MCF 10A (cell line): ENCODE measurements at regions not wholly inside any gene's neighbourhood (a gene's known extent, or its start where the extent isn't known, plus 50 kb on each side); places are given as distances from the start of the nearest gene placed in this dataset.

Source experiments
- BruUV-seq: library from RNA; stranded (reverse); fragments of 400-500 nt; replicated peaks from 2 replicates; lab custom pipeline; 2021; lab: Mats Ljungman, UMichigan
- CTCF ChIA-PET: fragments of 300-600 bp; sonication (Branson Sonifier 250); formaldehyde crosslinking; extraction: SDS; loops from one replicate; lab custom pipeline; 2021; ENCODE audit warnings: antibody characterized with exemption, inconsistent platforms; lab: Yijun Ruan, JAX
- POLR2A ChIA-PET: fragments of 300-600, 350-650 bp; sonication (Branson Sonifier 250); formaldehyde crosslinking; extraction: SDS; loops from one replicate; lab custom pipeline; 2020; ENCODE audit warnings: antibody characterized with exemption, inconsistent platforms; lab: Yijun Ruan, JAX
- DNase-seq: peaks from one replicate; pipeline ENCODE4 v3.0.0-alpha.2; 2018; ENCODE audit not compliant: unreplicated experiment
- H3K27ac Mint-ChIP-seq: one replicate; pipeline ENCODE4 v1.8.0; 2022; ENCODE audit warnings: mild to moderate bottlenecking, low read depth, mixed read lengths; ENCODE audit not compliant: unreplicated experiment
- H3K27me3 Mint-ChIP-seq: one replicate; pipeline ENCODE4 v1.8.0; 2022; ENCODE audit warnings: mixed read lengths; ENCODE audit not compliant: insufficient read depth, unreplicated experiment
- H3K36me3 Mint-ChIP-seq: one replicate; pipeline ENCODE4 v1.8.0; 2022; ENCODE audit warnings: mild to moderate bottlenecking, moderate library complexity, mixed read lengths; ENCODE audit not compliant: insufficient read depth, unreplicated experiment
- H3K4me1 Mint-ChIP-seq: one replicate; pipeline ENCODE4 v1.8.0; 2022; ENCODE audit warnings: mixed read lengths; ENCODE audit not compliant: insufficient read depth, unreplicated experiment
- H3K4me3 Mint-ChIP-seq: one replicate; pipeline ENCODE4 v1.8.0; 2022; ENCODE audit warnings: mild to moderate bottlenecking, moderate library complexity, mixed read lengths; ENCODE audit not compliant: unreplicated experiment
- H3K9me3 Mint-ChIP-seq: one replicate; pipeline ENCODE4 v1.8.0; 2022; ENCODE audit warnings: mixed read lengths; ENCODE audit not compliant: unreplicated experiment
- intact Hi-C: fragments of 100-400 bp; cut with micrococcal nuclease; formaldehyde crosslinking; loops from 2 replicates; pipeline ENCODE4 v1.14.1; 2022
- TF ChIP-seq, protein P1 (sequence below): fragments of 200-600 bp; IDR thresholded peaks from one replicate; pipeline ENCODE4 v1.8.0; 2022; ENCODE audit warnings: antibody characterized with exemption, mild to moderate bottlenecking; ENCODE audit not compliant: unreplicated experiment

DNA sequence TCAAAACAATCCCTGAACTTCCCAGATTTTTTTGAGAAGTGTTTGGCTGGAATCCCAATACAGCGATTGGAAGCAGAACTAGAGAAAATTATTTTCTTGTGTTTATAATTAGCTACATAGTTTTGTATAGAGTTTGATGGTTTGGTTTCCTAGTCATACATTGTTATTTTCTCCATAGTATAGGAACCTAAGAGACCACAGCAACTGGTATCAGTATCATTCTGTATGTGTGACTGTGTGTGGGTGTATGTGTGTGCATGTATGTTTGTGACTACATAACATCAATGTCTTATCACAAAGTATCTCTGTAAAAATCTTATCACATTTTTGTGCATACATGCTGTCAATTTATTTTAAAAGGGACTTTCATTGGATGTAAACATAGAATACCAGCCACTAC lies 780.5 kb downstream of the MRPL39 start:
- Mint-ChIP-seq H3K27me3 (no peaks in the 10 kb centered on the region), H3K36me3 (no peaks in the 10 kb centered on the region), H3K4me1 (peaks cover 7% of the 10 kb centered on the region), H3K4me3 (no peak overlapping the region), H3K9me3 (no peaks in the 10 kb centered on the region), H3K27ac (no peak overlapping the region)
- intact Hi-C loops = no loop called here
- TF ChIP-seq, protein P1, sequence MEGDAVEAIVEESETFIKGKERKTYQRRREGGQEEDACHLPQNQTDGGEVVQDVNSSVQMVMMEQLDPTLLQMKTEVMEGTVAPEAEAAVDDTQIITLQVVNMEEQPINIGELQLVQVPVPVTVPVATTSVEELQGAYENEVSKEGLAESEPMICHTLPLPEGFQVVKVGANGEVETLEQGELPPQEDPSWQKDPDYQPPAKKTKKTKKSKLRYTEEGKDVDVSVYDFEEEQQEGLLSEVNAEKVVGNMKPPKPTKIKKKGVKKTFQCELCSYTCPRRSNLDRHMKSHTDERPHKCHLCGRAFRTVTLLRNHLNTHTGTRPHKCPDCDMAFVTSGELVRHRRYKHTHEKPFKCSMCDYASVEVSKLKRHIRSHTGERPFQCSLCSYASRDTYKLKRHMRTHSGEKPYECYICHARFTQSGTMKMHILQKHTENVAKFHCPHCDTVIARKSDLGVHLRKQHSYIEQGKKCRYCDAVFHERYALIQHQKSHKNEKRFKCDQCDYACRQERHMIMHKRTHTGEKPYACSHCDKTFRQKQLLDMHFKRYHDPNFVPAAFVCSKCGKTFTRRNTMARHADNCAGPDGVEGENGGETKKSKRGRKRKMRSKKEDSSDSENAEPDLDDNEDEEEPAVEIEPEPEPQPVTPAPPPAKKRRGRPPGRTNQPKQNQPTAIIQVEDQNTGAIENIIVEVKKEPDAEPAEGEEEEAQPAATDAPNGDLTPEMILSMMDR = no peak
- DNase-seq = no peak
- no TSS peak for BruUV-seq
- ChIA-PET POLR2A (no interaction called here), CTCF (no interaction called here)

DNA sequence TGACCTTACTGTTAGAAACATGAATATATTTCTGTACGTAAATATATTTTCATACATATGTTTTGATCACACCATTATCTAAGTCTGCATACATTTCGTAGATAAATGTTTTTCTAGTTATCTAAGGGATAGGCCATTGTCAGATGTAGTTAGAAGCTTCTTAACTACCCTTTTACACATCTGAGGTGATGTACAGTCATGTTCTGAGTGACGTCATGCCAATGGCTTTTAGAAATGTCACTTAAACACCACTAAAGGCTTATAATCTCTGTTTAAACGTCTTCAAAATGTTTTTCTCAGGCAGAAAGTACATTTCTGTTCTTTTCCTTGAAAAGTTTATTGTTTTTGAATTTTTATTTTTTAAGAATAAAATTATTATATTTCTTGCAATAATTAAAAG lies 781.9 kb downstream of the MRPL39 start:
- Mint-ChIP-seq H3K4me1 (peaks cover 7% of the 10 kb centered on the region), H3K9me3 (no peaks in the 10 kb centered on the region), H3K27me3 (no peaks in the 10 kb centered on the region), H3K36me3 (no peaks in the 10 kb centered on the region), H3K4me3 (no peak overlapping the region), H3K27ac (no peak overlapping the region)
- TF ChIP-seq, protein P1 = no peak
- BruUV-seq = no TSS peak
- ChIA-PET POLR2A (no interaction called here), CTCF (no interaction called here)
- DNase-seq = no peak
- intact Hi-C loops = no loop called here

DNA sequence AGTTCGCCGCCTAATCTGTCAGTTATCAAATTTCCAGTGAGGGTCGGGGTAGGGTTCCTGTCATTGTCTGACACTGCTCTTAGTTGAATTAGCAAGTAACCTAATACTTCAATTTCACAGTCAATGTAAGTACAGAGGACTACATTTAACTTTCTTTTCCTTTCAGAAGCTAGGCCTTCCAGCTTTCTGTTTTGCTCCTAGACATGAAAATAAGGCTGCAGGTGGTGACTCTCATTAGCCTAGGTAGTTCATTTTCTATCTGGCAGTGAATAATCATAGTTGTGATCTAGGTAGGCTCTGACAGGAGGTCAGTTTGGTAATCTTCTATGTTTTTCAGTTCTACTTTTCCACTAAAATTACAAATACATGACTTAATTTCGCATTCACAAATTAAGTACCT lies 783.1 kb downstream of the MRPL39 start:
- intact Hi-C loops = no loop called here
- no TSS peak for BruUV-seq

DNA sequence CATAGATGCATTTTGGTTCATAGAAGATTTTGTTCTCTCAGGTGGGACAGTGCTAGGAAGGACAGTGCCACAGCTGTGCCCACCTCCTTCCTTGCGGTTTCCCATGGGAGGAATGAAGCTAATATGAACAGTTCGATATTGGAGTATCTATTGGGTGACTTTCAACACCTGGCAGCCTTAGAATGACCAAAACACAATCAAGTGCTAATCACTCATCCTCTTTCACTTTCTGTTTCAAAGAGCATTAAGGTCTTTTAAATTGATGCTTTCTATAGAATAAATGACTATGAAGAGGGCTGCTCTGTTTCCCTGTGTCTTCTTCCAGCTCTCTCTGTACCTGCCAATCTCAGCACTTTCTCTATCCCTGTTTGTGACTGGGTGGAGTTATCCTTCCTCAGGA lies 784.0 kb downstream of the MRPL39 start:
- POLR2A ChIA-PET = interaction anchor here (0.8 kb wide), 1 partner anchor 9 kb away, joined by 3 read pairs; no protein-coding TSS in a partner anchor
- BruUV-seq = no TSS peak
- H3K9me3 Mint-ChIP-seq = no peaks in the 10 kb centered on the region

More for the DNA sequence above, 783.1 kb downstream of the MRPL39 start:
- H3K36me3 Mint-ChIP-seq = no peaks in the 10 kb centered on the region
- H3K4me3 Mint-ChIP-seq = no peak overlapping the region
- no peaks in the 10 kb centered on the region for H3K4me1 Mint-ChIP-seq
- H3K27ac Mint-ChIP-seq = no peak overlapping the region
- CTCF ChIA-PET = no interaction called here
- no peak for DNase-seq
- no peaks in the 10 kb centered on the region for H3K27me3 Mint-ChIP-seq
- TF ChIP-seq, protein P1 = no peak
- H3K9me3 Mint-ChIP-seq = no peaks in the 10 kb centered on the region
- POLR2A ChIA-PET = no interaction called here

More for the DNA sequence above, 784.0 kb downstream of the MRPL39 start:
- DNase-seq = no peak
- CTCF ChIA-PET = no interaction called here
- Mint-ChIP-seq H3K4me1 (no peaks in the 10 kb centered on the region), H3K4me3 (no peak overlapping the region), H3K36me3 (no peaks in the 10 kb centered on the region), H3K27ac (no peak overlapping the region), H3K27me3 (no peaks in the 10 kb centered on the region)
- TF ChIP-seq, protein P1 = no peak
- intact Hi-C loops = no loop called here
